OCI-LY1 (cell line): ENCODE measurements at regions not wholly inside any gene's neighbourhood (a gene's known extent, or its start where the extent isn't known, plus 50 kb on each side); places are given as distances from the start of the nearest gene placed in this dataset.

ENCODE experiments used
- H2AFZ ChIP-seq: fragments of 200-600 bp; sonication (generic), shearing (Covaris generic); 2 replicates; pipeline ENCODE4 v1.6.0; 2014; ENCODE audit warnings: antibody characterized with exemption, mild to moderate bottlenecking, low read length
- H3F3A ChIP-seq: fragments of 200-600 bp; sonication (generic), shearing (Covaris generic); 2 replicates; pipeline ENCODE4 v1.6.0; 2014; ENCODE audit warnings: mild to moderate bottlenecking, antibody characterized with exemption, low read length, moderate library complexity; ENCODE audit not compliant: insufficient read depth
- H3K27ac ChIP-seq: fragments of 200-600 bp; sonication (generic); 2 replicates; pipeline ENCODE4 v1.5.1; 2014; ENCODE audit warnings: low read length, mixed run types, mild to moderate bottlenecking, low read depth; ENCODE audit not compliant: poor library complexity, severe bottlenecking
- H3K27me3 ChIP-seq: fragments of 200-600 bp; sonication (generic); 2 replicates; pipeline ENCODE4 v1.6.0; 2014; ENCODE audit warnings: antibody characterized with exemption, mild to moderate bottlenecking, low read length, moderate library complexity; ENCODE audit not compliant: insufficient read depth
- H3K36me3 ChIP-seq: fragments of 200-600 bp; sonication (generic); 2 replicates; pipeline ENCODE4 v1.6.1; 2014; ENCODE audit warnings: mild to moderate bottlenecking, antibody characterized with exemption, low read length, moderate library complexity, mixed read lengths; ENCODE audit not compliant: insufficient read depth
- H3K4me1 ChIP-seq: fragments of 200-600 bp; sonication (generic); 2 replicates; pipeline ENCODE4 v1.5.1; 2014; ENCODE audit warnings: mild to moderate bottlenecking, low read length, moderate library complexity; ENCODE audit not compliant: insufficient read depth, severe bottlenecking
- H3K4me2 ChIP-seq: fragments of 200-600 bp; sonication (generic), shearing (Covaris generic); 2 replicates; pipeline ENCODE4 v1.6.1; 2014; ENCODE audit warnings: low read length
- H3K4me3 ChIP-seq: fragments of 200-600 bp; sonication (generic); 2 replicates; pipeline ENCODE4 v1.5.1; 2014; ENCODE audit warnings: low read length, low read depth, mild to moderate bottlenecking, mixed read lengths; ENCODE audit not compliant: poor library complexity, severe bottlenecking
- H3K79me2 ChIP-seq: fragments of 200-600 bp; shearing (Covaris generic); 2 replicates; pipeline ENCODE4 v1.6.1; 2016; ENCODE audit warnings: mixed run types, low read length, mixed read lengths; ENCODE audit not compliant: insufficient read depth
- H3K9ac ChIP-seq: fragments of 200-600 bp; sonication (generic), shearing (Covaris generic); 2 replicates; pipeline ENCODE4 v1.6.1; 2014; ENCODE audit warnings: mild to moderate bottlenecking, low read length, mixed read lengths
- H3K9me2 ChIP-seq: fragments of 200-600 bp; sonication (generic), shearing (Covaris generic); 2 replicates; pipeline ENCODE4 v1.6.1; 2014; ENCODE audit warnings: low read depth, mild to moderate bottlenecking, low read length, mixed read lengths
- H3K9me3 ChIP-seq: fragments of 200-600 bp; shearing (Covaris generic); 2 replicates; pipeline ENCODE4 v1.6.1; 2014; ENCODE audit warnings: low read length, mixed read lengths
- H4K20me1 ChIP-seq: fragments of 200-600 bp; sonication (generic), shearing (Covaris generic); 2 replicates; pipeline ENCODE4 v1.6.0; 2016; ENCODE audit warnings: mild to moderate bottlenecking, low read length; ENCODE audit not compliant: insufficient read depth
- EZH2 ChIP-seq: fragments of 200-600 bp; sonication (generic), shearing (Covaris generic); IDR thresholded peaks from 2 replicates; pipeline ENCODE4 v1.8.0; 2017; ENCODE audit warnings: borderline replicate concordance, mixed run types, mild to moderate bottlenecking, antibody characterized with exemption, low read length, moderate library complexity, mixed read lengths
- TF ChIP-seq, protein P1 (sequence below): fragments of 200-600 bp; sonication (generic), shearing (Covaris generic); IDR thresholded peaks from 2 replicates; pipeline ENCODE4 v1.5.1; 2017; ENCODE audit warnings: mild to moderate bottlenecking, antibody characterized with exemption, low read length, moderate library complexity, mixed read lengths

DNA sequence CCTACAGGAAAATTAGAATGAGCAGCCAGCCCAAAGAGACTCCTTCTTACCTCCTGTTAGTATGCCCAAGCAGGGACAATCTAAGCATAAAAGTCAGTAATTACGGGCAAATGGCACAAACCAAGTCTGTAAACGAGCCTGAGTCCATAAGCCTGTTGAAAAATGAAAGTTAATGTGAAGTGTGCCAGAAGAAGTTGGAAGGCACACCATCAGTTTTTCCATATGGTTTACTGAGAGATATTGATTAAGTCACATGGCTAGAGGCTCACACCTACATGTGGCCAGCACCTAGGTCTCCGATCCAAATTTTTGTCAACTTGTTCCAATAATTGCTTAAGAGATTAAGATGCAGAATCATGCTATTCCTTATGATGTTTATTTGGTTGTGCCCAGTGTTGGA is 242.4 kb upstream of the CSF3R start:
- no peak overlapping the region for H3K9ac ChIP-seq
- no peaks in the 10 kb centered on the region for H4K20me1 ChIP-seq
- H3K36me3 ChIP-seq, result no peaks in the 10 kb centered on the region
- H3K4me2 ChIP-seq, result no peak overlapping the region
- H3K4me1 ChIP-seq, result no peaks in the 10 kb centered on the region
- no peaks in the 10 kb centered on the region for H3K79me2 ChIP-seq
- H3K27me3 ChIP-seq, result no peaks in the 10 kb centered on the region
- H3K9me3 ChIP-seq, result no peaks in the 10 kb centered on the region
- no peak for TF ChIP-seq EZH2
- TF ChIP-seq, protein P1, sequence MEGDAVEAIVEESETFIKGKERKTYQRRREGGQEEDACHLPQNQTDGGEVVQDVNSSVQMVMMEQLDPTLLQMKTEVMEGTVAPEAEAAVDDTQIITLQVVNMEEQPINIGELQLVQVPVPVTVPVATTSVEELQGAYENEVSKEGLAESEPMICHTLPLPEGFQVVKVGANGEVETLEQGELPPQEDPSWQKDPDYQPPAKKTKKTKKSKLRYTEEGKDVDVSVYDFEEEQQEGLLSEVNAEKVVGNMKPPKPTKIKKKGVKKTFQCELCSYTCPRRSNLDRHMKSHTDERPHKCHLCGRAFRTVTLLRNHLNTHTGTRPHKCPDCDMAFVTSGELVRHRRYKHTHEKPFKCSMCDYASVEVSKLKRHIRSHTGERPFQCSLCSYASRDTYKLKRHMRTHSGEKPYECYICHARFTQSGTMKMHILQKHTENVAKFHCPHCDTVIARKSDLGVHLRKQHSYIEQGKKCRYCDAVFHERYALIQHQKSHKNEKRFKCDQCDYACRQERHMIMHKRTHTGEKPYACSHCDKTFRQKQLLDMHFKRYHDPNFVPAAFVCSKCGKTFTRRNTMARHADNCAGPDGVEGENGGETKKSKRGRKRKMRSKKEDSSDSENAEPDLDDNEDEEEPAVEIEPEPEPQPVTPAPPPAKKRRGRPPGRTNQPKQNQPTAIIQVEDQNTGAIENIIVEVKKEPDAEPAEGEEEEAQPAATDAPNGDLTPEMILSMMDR, result no peak
- H3K4me3 ChIP-seq, result no peak overlapping the region
- H3K9me2 ChIP-seq, result no peaks in the 10 kb centered on the region
- no peak overlapping the region for H3K27ac ChIP-seq
- H2AFZ ChIP-seq, result no peak overlapping the region
- H3F3A ChIP-seq, result no peaks in the 10 kb centered on the region

DNA sequence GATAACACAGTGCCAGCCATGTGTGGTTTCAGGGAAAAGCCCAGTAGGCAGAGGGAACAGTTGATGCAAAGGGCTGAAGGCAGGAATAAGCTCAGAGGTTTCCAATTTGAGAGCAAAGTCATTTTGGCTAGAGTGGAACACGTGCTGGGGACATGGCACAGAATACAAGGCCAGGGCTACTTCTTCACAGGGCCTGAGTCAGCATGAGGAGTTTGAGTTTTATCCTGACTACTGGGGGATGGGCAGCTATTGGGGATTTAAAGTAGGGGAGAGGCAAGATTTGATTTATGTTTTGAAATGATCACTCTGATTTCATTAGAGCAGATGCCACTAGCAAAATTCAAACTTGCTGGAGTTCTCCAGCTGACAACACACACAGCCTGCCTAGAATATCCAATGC is 241.1 kb upstream of the CSF3R start:
- H3K9me3 ChIP-seq, result no peaks in the 10 kb centered on the region
- H3K4me1 ChIP-seq, result no peaks in the 10 kb centered on the region
- no peak overlapping the region for H3K27ac ChIP-seq
- H3K4me3 ChIP-seq, result no peak overlapping the region
- no peaks in the 10 kb centered on the region for H3K36me3 ChIP-seq
- H3K4me2 ChIP-seq, result no peak overlapping the region
- no peaks in the 10 kb centered on the region for H3K27me3 ChIP-seq
- H2AFZ ChIP-seq, result no peak overlapping the region
- H3F3A ChIP-seq, result no peaks in the 10 kb centered on the region
- H3K9me2 ChIP-seq, result no peaks in the 10 kb centered on the region
- no peaks in the 10 kb centered on the region for H3K79me2 ChIP-seq
- H4K20me1 ChIP-seq, result no peaks in the 10 kb centered on the region
- TF ChIP-seq, protein P1, result no peak
- TF ChIP-seq EZH2, result no peak
- H3K9ac ChIP-seq, result no peak overlapping the region

DNA sequence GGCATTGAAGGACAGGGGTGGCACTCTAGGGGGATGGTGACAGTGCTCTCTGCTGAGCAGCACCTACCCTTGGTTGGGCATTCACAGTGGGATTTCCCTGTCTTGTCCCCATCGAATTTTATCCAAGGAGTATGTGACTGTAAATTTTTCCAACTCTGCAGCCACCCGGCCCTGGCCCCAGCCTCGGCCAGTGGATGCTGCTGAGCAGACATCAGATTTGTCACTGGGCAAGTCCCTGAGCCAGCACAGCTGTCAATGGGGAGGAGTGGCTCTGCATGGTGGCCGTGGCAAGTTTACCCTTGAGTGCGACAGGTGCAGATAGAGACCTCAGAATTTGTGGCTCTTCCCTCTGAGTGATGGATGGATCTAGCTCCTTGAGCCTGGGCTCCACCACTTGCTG is 240.2 kb upstream of the CSF3R start:
- TF ChIP-seq EZH2, result no peak
- TF ChIP-seq, protein P1, result no peak
- no peak overlapping the region for H3K4me3 ChIP-seq
- H3K36me3 ChIP-seq, result no peaks in the 10 kb centered on the region
- no peak overlapping the region for H3K9ac ChIP-seq
- no peaks in the 10 kb centered on the region for H3K9me2 ChIP-seq
- H3K9me3 ChIP-seq, result no peaks in the 10 kb centered on the region
- no peak overlapping the region for H2AFZ ChIP-seq
- no peaks in the 10 kb centered on the region for H3K79me2 ChIP-seq
- no peak overlapping the region for H3K27ac ChIP-seq
- H3K27me3 ChIP-seq, result no peaks in the 10 kb centered on the region
- no peaks in the 10 kb centered on the region for H4K20me1 ChIP-seq
- H3F3A ChIP-seq, result no peaks in the 10 kb centered on the region
- H3K4me2 ChIP-seq, result no peak overlapping the region
- no peaks in the 10 kb centered on the region for H3K4me1 ChIP-seq
